Right lobe of liver (tissue), 6 donors: ENCODE measurements at regions not wholly inside any gene's neighbourhood (a gene's known extent, or its start where the extent isn't known, plus 50 kb on each side); places are given as distances from the start of the nearest gene placed in this dataset.

Source experiments
- ATAC-seq, 4 donors: fragments of 200-7000 bp; cut with Tn5 transposase; one replicate each; pipeline ENCODE4 v1.9.1; 2020; ENCODE audit warnings: mild to moderate bottlenecking in 4 of 4, moderate library complexity in 4 of 4
- DNase-seq, 3 donors: peaks; one replicate each; pipeline ENCODE4 v3.0.0-alpha.2; 2020
- H3K27ac ChIP-seq, 3 donors: fragments of 200-600 bp; one replicate each; pipeline ENCODE4 v1.8.0; 2022
- H3K27me3 ChIP-seq, 2 donors: fragments of 200-600 bp; one replicate each; pipeline ENCODE4 v1.8.0; 2022
- H3K36me3 ChIP-seq, 4 donors: fragments of 200-600 bp; sonication (generic) in 1 of 4; one replicate each; pipeline versions ENCODE4 v1.5.1 to v1.8.0; 2017 to 2022; ENCODE audit warnings: control low read depth in 1 of 4
- H3K4me1 ChIP-seq, 4 donors: fragments of 200-600 bp; sonication (generic) in 1 of 4; one replicate each; pipeline versions ENCODE4 v1.5.1 to v1.8.0; 2017 to 2022; ENCODE audit warnings: control low read depth in 1 of 4
- H3K4me3 ChIP-seq, 3 donors: fragments of 200-600 bp; one replicate each; pipeline ENCODE4 v1.8.0; 2022
- H3K9me3 ChIP-seq, 4 donors: fragments of 200-600 bp; sonication (generic) in 1 of 4; one replicate each; pipeline versions ENCODE4 v1.5.1 to v1.8.0; 2017 to 2022; ENCODE audit warnings: control low read depth in 1 of 4
- CTCF ChIP-seq, 4 donors: fragments of 200-600 bp in 3 of 4; fragments of 450-650 bp in 1 of 4; IDR thresholded peaks; one replicate each; pipeline versions ENCODE4 v1.5.1 to v1.8.0; 2016 to 2022; ENCODE audit warnings: antibody characterized with exemption in 4 of 4, mild to moderate bottlenecking in 2 of 4
- POLR2A ChIP-seq: fragments of 450-650 bp; IDR thresholded peaks from one replicate; pipeline ENCODE4 v1.6.1; 2017; ENCODE audit warnings: antibody characterized with exemption, mild to moderate bottlenecking
- WGBS: methylation state at CpG from one replicate; pipeline ENCODE4 v1.1.6; 2018; ENCODE audit warnings: low coverage, low lambda C conversion rate; ENCODE audit not compliant: insufficient coverage; ENCODE audit errors: missing lambda C conversion rate; 5-methylcytosine and 5-hydroxymethylcytosine counted together
- intact Hi-C, 2 donors: fragments of 100-400 bp; cut with DNase I; formaldehyde crosslinking; loops; one replicate each; pipeline versions ENCODE4 v1.11.2 to v1.14.1; 2022
- donor health status: DM: no; HTN: yes; CAD: no.
- donor health status: DM: no; HTN: no; CAD: no.
- donor health status: DM: no; HTN: no; CAD: no.
- donor health status: DM: no; HTN: yes; CAD: no.
- donor health status: DM: no; HTN: yes; CAD: no.

GRCh38 chr21:27467366-27467765 lies 500.5 kb upstream of the ADAMTS5 start:
- Histone ChIP-seq H3K4me3 (no peak overlapping the region), H3K36me3 (no peaks in the 10 kb centered on the region), H3K27me3 (no peaks in the 10 kb centered on the region), H3K9me3 (no peaks in the 10 kb centered on the region), H3K4me1 (no peaks in the 10 kb centered on the region), H3K27ac (no peak overlapping the region)
- TF ChIP-seq POLR2A (no peak), CTCF (IDR thresholded peaks at IDR 0.05) (no peak)
- 40% methylated on average over 2 of the region's 2 CpGs for WGBS
- no peak for DNase-seq
- intact Hi-C loops: no loop called here
- ATAC-seq: no peak

GRCh38 chr21:27466140-27466539 lies 499.3 kb upstream of the ADAMTS5 start:
- WGBS: 44% methylated on average over 3 of the region's 3 CpGs
- H3K27me3 ChIP-seq: no peaks in the 10 kb centered on the region
- intact Hi-C loops: no loop called here

GRCh38 chr21:27464648-27465047 lies 497.8 kb upstream of the ADAMTS5 start:
- WGBS: 52% methylated on average over 1 of the region's 1 CpG
- Histone ChIP-seq H3K9me3 (no peaks in the 10 kb centered on the region), H3K27ac (no peak overlapping the region), H3K4me3 (no peak overlapping the region), H3K4me1 (no peaks in the 10 kb centered on the region), H3K36me3 (no peaks in the 10 kb centered on the region), H3K27me3 (no peaks in the 10 kb centered on the region)
- DNase-seq (no peak), ATAC-seq (no peak)
- intact Hi-C loops: no loop called here
- TF ChIP-seq POLR2A: no peak
- TF ChIP-seq CTCF (IDR thresholded peaks at IDR 0.05): no peak

More at GRCh38 chr21:27466140-27466539, 499.3 kb upstream of the ADAMTS5 start:
- ATAC-seq: no peak
- Histone ChIP-seq H3K36me3 (no peaks in the 10 kb centered on the region), H3K27ac (no peak overlapping the region), H3K4me1 (no peaks in the 10 kb centered on the region), H3K4me3 (no peak overlapping the region), H3K9me3 (no peaks in the 10 kb centered on the region)
- TF ChIP-seq CTCF (IDR thresholded peaks at IDR 0.05): no peak
- no peak for TF ChIP-seq POLR2A
- no peak for DNase-seq

GRCh38 chr21:27462726-27463125 lies 495.8 kb upstream of the ADAMTS5 start:
- DNase-seq (no peak), ATAC-seq (no peak)
- H3K4me1 ChIP-seq: no peaks in the 10 kb centered on the region
- H3K4me3 ChIP-seq: no peak overlapping the region
- intact Hi-C loops: no loop called here
- H3K36me3 ChIP-seq: no peaks in the 10 kb centered on the region
- no peaks in the 10 kb centered on the region for H3K27me3 ChIP-seq
- no peaks in the 10 kb centered on the region for H3K9me3 ChIP-seq
- 53% methylated on average over 2 of the region's 2 CpGs for WGBS
- no peak overlapping the region for H3K27ac ChIP-seq
- TF ChIP-seq CTCF (IDR thresholded peaks at IDR 0.05) (no peak), POLR2A (no peak)

GRCh38 chr21:27454234-27454633 lies 487.3 kb upstream of the ADAMTS5 start:
- no peaks in the 10 kb centered on the region for H3K9me3 ChIP-seq
- 55% methylated on average over 2 of the region's 2 CpGs for WGBS
- H3K4me3 ChIP-seq: no peak overlapping the region
- no peak for TF ChIP-seq POLR2A
- TF ChIP-seq CTCF (IDR thresholded peaks at IDR 0.05): no peak
- intact Hi-C loops: no loop called here
- H3K27ac ChIP-seq: no peak overlapping the region
- H3K4me1 ChIP-seq: no peaks in the 10 kb centered on the region
- H3K27me3 ChIP-seq: no peaks in the 10 kb centered on the region
- no peak for DNase-seq
- no peak for ATAC-seq
- H3K36me3 ChIP-seq: no peaks in the 10 kb centered on the region
